ENCODE measurements at regions not wholly inside any gene's neighbourhood (a gene's known extent, or its start where the extent isn't known, plus 50 kb on each side); places are given as distances from the start of the nearest gene placed in this dataset.
"Not testable (repeated sequence)": the region's sequence is repeated elsewhere in the genome, so short reads cannot be mapped to it uniquely, and the experiment has no call there.

DNA sequence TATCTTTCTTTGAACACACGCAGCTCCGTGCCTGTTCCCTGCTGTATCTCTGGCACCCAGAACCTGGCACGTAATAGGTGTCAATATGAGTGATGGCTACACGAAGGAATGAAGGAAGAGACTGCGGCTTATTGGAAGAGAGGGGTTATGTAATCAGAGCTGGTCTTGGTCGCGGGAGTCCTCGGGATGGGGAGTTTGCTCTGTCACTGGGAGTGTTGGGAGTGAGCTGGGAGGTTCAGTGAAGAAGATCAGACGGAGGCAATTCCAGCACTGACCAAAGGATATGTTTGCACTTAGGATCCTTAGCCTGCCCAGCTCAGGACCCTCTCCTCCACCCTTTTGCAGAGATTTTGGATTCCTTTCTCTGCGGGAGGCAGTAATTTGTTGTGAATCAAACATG is 709.1 kb downstream of the PTPRU start:
- no peak for DNase-seq

GRCh38 chr1:29944253-29944905 is 708.1 kb downstream of the PTPRU start:
- no peak for DNase-seq

DNA sequence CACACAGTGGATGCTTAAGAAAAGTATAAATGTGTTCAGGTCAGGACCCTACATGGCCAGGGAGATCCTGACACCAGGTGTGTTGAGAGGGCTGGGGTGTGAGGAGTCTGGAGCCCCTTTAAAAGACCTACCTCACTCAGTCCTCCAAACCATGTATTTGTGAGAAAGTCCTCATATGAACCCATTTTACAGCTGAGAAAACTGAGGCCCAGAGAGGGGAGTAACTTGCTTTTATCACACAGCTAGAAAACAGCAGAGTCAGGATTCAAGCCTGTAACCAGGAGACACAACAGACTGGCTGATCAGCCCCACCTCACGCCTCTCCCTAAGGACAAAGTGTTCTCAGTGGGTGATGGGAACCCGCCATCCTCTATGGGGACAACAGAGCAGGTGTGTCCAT is 706.7 kb downstream of the PTPRU start:
- DNase-seq, result no peak

DNA sequence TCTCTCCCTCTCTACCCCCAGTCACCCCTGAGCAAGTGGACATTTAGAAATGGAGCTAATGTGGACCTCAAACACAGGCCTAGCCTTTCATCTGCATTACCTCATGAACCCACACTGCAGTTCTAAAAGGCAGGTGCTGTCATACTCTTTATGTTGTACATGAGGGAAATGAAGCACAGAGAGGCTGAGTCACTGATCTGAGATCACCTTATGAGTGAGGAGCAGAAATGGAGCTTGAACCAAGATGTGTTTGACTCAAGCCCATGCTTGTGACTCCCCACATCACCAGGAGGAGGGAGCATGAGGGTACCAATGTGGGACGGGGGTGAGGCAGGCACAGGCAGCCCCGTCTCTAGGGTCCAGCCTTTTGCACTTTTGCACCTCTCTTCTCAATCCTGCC is 702.8 kb downstream of the PTPRU start:
- DNase-seq, result no peak

GRCh38 chr1:29937356-29937755 is 701.0 kb downstream of the PTPRU start:
- no peak for DNase-seq

GRCh38 chr1:29936031-29936544 is 699.8 kb downstream of the PTPRU start:
- no peak for DNase-seq

GRCh38 chr1:29934255-29934772 is 698.0 kb downstream of the PTPRU start:
- no peak for DNase-seq

- DNase-seq, result no peak
These were observed 696.7 kb downstream of the PTPRU start for GRCh38 chr1:29933067-29933466.

- no peak for DNase-seq
These were observed 696.3 kb downstream of the PTPRU start for GRCh38 chr1:29932626-29933025.

GRCh38 chr1:29931477-29932175 is 695.3 kb downstream of the PTPRU start:
- no peak for DNase-seq

DNA sequence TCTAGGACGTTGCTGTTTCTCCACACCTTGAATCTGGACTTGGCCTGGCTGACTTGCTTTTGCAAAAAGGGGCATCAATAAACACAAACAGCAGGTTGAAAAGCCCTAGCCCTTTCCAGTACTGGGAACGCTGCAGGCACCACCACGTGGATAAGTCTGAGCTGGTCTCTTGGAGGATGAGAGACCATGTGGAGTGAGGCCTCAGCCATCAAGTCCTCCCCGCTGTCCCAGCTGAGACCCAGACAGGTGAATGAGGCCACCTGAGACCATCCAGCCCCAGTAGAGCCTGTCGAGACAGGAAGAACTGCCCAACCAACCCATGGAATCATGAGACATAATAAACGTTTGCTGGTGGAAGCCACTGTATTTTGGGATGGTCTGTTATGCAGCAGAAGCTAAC is 688.7 kb downstream of the PTPRU start:
- no peak for DNase-seq

DNA sequence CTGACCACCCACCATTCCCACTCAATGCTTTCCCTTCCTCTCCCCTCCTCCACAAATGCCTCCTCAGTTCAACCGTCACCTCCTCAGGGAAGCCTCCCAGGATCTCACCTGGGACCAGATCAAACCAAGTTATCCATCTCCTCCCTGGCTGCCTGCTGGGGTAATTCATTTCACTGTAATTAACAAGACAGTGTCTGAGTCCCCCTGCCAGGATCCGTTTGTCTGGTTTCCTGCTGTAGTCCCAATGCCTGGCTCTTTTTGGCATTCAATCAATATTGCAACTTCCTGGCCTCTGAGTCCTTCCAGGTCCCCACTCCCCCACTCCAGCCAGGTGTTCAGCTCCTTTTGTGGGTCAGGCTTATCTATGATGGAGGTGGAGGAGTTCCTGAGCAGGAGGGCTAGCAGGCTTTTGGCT is 687.7 kb downstream of the PTPRU start:
- no peak for DNase-seq

- no peak for DNase-seq
These were observed 685.4 kb downstream of the PTPRU start for GRCh38 chr1:29921741-29922140.

- no peak for DNase-seq
These were observed 684.5 kb downstream of the PTPRU start for GRCh38 chr1:29920784-29921183.

DNA sequence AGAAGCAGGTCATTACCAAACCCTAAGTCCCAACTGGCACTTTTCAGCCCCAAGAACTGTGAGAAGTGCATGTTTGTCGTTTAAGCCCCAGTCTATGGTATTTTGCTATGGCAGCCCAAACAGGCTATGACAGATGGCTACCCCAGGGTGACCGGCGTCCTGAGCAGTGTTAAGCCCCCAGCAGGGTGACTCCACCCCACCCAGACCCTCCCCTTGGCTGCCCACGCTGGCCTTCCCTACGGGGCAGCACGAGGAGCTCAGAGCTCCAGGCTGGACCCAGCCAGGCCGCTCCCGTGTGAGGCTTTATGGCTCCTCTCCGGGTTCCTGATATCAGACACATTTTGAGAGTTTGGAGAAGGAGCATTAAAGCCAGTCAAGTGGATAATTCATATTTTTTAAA is 684.0 kb downstream of the PTPRU start:
- no peak for DNase-seq

GRCh38 chr1:29919041-29919440 is 682.7 kb downstream of the PTPRU start:
- DNase-seq, result not testable (repeated sequence)

DNA sequence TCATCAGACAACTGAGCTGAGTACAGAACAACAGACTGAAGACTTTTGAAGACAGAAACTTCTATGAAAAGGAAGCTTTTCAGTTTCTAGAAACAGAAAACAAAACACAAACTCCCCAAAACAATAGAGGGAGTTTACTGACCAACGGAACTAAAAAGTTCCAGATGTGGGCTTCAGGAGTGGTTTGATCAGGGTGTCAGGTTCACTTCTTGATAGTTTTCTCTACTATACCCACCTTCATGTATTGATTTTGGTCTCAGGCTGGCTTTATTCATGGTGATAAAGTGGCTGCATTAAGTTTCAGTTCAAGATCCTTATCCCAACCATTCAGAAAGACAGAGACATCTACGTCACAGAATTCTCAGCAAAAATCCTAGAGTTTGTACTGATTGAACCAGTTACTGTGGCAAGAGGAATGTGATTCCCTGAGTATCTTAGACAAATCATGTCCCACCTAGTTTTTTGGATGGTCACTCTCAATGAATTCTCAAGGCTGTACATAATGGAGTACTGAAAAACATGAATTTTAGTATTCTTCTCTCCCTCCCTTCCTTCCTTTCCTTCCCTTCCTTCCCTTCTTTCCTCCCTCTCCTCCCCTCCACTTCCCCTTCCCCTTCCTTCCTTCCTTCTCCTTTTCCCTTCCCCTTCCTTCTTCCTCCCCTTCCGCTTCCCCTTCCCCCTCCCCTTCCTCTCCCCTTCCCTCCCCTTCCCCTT is 680.5 kb downstream of the PTPRU start:
- no peak for DNase-seq

GRCh38 chr1:29914936-29915335 is 678.6 kb downstream of the PTPRU start:
- no peak for DNase-seq

DNA sequence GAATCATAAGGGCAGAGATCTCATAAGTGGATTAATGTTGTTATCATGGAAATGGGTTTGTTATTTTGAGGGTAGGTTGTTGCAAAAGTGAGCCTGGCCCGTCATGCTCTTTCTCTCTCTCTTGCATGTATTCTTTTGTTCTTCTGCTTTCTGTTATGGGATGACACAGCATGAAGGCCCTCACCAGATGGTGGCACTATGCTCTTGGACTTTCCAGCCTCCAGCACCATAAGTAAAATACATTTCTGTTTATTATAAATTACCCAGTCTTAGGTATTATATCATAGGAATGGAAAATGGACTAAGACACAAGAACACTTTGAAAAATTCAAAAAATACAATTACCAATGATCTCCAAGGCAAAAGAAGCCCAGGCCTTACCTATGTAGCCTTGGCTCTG is 676.1 kb downstream of the PTPRU start:
- DNase-seq, result no peak

GRCh38 chr1:29909962-29910361 is 673.6 kb downstream of the PTPRU start:
- no peak for DNase-seq

DNA sequence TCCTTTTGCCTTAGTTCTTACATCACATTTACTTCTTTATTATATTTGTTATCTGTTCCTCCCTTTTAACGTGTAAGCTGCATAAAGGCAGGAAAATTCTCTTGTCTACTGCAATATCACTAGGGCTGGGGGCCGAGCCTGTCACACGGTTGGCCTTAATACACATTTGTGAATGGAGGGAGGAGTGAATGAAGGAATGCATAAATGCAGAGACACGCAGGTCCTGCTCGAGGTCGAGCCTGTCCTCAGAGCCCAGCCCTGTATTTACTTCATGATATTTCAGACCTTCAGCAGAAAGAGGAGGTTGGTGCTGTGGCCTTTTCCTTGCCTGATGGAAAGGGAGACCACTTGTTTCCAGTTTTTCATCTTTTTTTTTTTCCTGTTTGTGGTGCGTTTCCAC is 671.3 kb downstream of the PTPRU start:
- no peak for DNase-seq

- DNase-seq, result no peak
These were observed 670.6 kb downstream of the PTPRU start for GRCh38 chr1:29906927-29907326.

- DNase-seq, result no peak
These were observed 667.3 kb downstream of the PTPRU start for GRCh38 chr1:29903548-29904166.
